DMS79 treated with DMSO at 0.1 percent for 48 hours (cell line): ENCODE measurements at regions not wholly inside any gene's neighbourhood (a gene's known extent, or its start where the extent isn't known, plus 50 kb on each side); places are given as distances from the start of the nearest gene placed in this dataset.
"Not testable (repeated sequence)": the region's sequence is repeated elsewhere in the genome, so short reads cannot be mapped to it uniquely, and the experiment has no call there.

Experiments
- DNase-seq: peaks from one replicate; lab custom pipeline; 2025; lab: John Stamatoyannopoulos, UW

DNA sequence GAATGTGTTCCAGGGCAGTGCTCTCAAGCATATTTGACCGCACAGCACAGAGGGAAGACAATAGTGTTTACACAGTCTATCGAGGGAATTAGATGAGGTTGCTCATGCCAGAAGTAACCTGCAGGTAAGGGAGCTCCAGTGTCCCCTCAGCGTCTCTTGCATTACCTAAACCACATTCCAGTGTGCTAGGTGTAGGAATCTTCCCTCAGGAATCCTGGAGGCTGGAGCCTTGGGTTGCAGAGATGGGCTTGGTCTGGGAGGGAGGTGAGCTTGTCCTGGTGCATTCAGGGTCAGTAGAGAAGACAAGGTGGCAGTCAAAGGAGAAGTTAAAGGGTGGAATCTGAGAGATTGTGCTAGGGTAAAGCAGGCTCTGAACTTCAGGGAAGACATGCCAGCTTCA lies 56.3 kb downstream of the SOX14 start:
- DNase-seq, result no peak

DNA sequence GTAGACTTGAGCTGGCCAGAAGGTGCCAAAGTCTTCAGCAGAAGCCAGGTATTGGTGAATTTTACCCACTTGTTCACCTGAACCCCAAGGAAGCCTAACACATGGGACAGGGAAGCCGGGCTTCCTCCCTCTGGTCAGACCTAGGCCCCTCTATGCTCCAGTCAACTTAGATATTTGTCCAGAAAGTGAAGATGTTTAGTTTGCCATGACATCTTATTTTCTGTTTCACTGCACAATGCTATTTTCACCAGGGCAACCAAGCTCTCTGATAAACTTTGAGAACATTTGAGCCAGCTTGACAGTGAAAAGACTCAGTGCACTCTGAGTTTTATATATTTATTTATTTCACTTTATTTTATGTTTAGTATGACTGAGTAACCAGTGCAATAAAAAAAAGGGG lies 71.0 kb downstream of the SOX14 start:
- no peak for DNase-seq

DNA sequence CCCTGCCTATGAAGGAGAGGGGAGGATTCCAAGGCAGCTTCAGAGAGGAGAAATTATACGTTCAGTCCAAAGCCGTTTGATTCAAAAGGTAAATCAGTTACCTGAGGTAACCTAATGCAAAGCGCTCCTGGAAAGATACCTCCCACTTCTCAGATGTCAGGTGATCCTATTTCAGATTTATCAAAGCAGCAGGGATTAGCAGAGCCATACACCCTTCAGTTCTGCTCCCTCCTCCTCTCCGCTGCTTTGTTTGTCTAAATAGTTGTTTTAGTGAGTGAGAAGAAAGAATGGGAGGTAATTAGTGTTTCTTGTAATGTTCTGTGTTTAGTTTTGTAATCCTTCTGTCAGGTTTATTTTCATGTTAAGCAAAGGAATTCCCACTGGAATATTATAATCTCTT lies 81.1 kb downstream of the SOX14 start:
- DNase-seq, result no peak

DNA sequence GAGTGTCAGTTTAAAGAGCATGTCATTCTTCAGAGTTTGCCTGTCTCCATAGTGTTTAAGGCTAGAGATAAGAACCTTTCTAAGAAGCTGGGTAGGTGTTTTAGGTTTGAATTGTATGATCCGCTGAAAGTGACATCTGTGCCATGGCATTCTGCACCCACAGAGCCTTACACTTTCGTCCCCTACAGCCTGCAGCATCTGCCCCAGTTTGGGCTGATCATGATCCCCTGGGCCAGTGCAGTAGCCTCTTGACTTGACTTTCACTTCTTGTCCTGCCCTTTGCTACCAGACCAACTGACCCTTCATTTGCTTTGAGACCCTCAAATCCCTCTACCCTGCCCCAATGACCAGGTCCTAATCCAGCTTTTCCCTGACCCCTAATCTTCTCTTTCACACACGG lies 81.6 kb downstream of the SOX14 start:
- no peak for DNase-seq

DNA sequence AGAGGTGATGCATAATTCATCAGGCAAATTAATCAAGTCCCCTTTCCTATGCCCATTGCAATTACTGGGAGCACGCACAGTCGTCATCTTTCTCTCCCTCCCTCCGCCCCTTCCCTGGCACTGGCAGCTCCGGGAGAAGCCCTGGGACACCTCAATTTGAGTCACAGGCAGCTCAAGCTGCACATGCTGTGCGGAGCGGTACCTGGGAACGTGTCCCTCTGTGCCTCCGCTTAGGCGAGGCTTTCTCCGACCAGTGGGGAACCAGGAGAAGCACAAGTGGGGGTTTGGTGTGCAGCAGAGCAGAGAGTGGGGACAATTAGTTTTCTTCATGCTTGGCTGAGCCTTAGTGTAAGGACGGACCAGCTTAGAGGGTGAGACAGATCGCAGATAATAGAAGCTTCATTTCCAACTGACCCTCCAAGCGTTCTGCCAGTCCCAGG lies 88.3 kb downstream of the SOX14 start:
- no peak for DNase-seq

DNA sequence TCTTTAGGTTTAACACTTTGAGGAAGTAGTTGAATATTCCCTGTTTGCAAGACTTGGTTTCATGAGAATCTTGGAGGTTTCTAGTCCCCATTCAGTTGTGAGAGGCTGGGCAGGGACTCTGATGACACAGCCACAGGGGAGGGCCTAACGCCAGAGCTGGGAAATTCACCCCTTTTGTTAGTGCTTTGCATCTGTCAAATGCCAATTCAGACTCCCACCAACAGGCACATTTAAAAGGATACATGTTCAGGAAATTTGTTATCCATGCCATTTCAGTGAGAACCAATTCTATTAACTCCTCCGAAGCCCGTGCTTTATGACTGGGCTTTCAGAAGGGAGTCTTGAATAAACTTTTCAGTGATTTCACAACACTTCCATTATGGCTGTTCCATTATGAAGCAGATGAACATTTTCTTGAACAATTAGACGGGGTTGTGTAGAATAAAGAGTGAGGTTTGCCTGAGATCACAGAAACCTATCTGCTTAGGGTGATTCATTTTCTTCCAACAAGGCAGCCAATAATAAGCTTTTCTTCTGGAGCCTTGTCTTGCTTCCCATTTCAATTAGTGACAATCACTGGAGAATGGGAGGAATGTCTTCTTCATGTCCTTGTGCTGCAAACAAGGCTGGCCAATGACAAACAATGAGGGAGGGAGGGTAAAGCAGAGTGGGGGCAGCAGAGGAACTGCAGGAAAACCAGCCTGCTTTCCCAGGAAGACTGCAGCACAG lies 90.6 kb downstream of the SOX14 start:
- DNase-seq, result no peak

DNA sequence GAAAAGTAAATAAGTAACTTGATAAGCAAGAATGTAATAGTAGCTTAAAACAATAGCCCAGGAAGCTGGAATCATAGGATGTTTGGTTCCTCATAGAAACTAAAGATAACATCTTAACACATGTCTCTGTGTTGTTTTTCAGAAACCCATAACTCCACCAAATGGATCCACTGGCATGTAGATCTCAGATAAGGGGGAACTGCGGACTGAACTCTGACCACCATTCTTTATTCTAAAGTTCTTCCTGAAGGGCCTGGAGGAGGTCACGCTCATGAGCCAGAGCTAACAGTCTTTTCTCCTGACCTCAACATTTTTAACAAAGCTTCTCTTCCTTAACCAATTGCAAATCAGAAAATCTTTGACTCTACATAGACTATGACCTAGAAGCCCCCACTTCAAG lies 101.9 kb downstream of the SOX14 start:
- no peak for DNase-seq

DNA sequence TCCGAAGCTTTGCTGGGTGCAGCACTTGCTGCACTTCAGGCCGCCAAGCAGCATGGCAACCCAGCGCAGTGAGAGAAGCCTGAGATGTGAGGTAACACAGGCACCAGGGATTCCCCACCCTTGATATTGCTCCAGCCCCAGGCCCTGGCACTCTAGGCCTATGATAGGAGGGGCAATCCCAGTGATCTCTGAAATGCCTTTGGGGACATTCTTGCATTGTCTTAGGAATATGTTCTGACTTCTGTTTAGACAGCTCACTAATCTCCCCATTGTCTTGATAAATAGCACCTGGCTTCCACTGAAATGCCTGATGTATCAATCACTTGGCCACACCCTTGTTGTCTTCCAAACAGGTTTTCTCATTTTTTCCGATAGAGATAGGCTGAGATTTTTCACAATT lies 102.8 kb downstream of the SOX14 start:
- no peak for DNase-seq

DNA sequence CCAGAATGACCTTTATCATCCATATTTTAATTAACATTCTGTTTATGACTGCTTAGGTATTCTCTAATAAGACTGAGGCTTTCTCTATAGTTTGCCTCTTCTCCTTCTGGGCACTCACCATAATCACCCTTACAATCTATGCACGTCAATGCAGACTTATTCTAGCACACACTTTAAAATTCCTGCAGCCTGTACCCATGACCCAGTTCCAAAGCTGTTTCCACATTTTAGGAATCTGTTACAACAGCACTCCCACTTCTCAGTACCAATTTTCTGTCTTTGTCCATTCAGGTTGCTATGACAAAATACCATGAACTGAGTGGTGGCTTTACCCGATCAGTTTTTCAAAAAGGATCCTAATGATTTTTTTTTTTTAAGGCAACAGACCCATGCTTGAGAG lies 103.5 kb downstream of the SOX14 start:
- DNase-seq, result no peak

DNA sequence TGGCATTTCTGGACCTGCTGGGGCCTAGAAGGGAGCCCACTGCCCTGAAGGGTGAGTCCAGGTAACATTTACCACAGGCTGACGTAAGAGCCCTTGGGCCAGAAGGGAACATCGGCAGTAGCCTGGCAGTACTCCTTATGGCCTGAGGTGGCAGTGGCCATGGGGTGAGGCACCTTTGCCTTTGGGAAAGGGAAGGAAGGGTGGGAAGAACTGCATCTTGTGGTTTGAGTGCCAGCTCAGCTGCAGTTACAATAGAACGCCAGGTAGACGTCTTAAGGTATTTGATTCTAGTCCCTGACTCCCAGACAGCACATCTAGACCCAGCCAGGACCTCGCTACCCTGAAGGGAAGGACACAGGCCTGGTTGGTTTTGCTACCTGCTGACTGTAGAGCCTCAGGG lies 104.9 kb downstream of the SOX14 start:
- DNase-seq, result no peak

DNA sequence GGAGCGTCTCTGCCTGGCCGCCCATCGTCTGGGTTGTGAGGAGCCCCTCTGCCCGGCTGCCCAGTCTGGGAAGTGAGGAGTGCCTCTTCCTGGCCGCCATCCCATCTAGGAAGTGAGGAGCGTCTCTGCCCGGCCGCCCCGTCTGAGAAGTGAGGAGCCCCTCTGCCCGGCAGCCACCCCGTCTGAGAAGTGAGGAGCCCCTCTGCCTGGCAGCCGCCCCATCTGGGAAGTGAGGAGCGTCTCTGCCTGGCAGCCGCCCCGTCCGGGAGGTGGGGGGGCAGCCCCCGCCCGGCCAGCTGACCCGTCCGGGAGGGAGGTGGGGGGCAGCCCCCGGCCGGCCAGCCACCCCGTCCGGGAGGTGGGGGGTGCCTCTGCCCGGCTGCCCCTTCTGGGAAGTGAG lies 108.5 kb downstream of the SOX14 start:
- not testable (repeated sequence) for DNase-seq

DNA sequence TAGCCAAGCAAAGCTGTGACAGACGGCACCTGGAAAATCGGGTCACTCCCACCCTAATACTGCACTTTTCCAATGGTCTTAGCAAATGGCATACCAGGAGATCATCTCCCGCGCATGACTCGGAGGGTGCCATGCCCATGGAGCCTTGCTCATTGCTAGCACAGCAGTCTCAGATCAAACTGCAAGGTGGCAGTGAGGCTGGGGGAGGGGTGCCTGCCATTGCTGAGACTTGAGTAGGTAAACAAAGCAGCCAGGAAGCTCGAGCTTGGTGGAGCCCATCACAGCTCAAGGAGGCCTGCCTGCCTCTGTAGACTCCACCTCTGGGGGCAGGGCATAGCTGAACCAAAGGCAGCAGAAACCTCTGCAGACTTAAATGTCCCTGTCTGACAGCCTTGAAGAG lies 113.1 kb upstream of the CLDN18 start:
- not testable (repeated sequence) for DNase-seq

DNA sequence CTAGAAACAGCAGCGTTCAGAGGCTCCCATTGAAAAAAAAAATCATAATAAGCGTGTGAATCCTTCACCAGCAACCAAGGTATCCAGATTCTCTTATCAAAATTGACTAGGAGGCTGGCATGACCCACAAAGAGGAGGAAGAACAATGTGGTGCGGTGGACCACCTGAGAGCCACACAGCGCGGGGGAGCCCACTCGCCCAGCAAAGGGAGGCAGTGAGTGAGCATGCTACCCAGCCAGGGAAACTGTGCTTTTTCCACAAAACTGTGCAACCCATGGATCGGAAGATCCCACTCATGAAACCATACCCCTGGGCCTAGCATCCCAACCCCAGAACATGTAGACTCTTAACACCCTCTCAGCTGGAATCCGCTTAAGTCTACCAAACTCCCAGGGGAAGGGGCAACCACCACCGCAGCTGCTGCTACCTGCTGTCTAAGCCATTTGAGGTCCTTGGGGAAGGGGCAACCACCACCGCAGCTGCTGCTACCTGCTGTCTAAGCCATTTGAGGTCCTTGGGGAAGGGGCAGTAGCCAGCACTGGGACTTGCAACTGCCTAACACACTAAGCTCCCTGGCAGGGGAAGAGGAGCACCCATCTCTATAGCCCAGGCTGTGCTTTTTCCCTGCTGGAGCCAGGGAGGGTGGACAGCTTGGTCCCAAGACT lies 102.8 kb upstream of the CLDN18 start:
- no peak for DNase-seq

DNA sequence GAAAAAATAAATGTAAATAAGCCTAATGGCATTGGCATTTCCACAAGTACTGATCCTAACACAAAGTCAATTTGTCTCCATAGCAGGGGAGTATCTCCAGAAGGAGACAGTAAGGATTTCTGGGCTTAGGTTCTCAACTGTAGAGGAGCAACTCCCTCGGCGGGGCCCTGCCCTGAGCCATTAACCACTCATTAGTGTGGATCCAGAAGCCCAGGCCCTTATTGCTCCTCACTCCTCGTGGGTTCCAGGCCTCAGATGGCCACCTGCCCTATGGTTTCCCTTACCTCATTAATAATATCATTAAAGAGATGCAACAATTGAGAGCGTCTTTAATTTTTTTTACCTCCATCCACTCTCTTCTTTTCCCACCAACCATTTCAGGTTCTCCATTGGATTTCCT lies 85.3 kb upstream of the CLDN18 start:
- DNase-seq, result no peak

DNA sequence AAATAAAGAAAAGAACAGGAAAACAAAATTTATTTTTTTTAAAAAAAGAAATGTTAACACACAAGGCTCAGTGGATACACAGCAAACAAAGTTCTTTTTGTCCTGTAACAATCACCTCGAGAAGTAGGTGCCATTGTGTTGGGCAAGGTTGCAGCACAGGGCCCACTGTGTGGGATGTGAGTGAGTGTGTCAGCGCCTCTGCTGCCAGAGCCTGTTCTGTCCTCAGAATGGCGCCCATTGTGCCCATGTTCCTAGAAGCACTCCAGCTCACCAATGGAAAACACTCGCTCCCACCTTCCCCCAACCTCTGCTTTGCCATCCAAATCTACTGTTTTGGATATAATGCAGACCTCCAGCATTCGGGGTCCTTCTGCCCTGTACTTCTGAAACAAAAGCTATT lies 84.9 kb upstream of the CLDN18 start:
- no peak for DNase-seq

DNA sequence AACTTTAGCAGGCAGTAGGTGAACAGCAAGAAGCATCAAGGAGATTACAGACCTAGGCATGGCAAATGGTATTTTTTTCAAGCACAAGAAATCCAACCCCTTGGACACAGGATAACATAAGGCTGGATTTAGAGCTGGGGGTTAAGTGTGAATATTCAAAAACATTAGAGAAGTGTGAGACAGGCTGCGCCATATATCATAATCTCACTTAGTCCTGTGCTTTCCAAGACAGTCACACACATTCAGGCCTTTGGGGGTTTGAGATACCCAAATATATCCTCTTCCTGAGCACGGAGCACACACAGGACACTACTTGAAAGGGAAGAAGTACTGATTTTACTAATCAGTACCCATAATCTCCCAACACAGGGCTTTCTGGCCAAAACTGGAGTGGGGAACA lies 83.0 kb upstream of the CLDN18 start:
- DNase-seq, result no peak

DNA sequence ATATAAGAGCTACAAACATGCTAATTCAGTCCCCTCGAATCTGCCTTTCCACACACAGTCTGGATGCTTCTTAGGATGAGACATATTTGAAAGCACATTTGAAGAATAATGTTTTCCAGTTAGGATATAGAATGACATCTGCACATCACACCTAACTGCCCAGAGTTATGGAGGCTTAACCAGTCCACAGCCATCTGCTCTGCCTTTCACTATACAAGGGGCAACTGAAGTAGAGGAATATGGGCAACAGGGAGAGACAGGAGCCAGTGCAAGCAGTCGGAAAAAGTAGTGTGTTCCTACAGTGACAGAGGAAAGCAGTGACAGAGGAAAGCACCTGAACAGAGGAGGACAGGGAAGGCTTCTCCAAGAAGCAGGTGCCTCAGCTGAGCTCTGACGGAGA lies 79.0 kb upstream of the CLDN18 start:
- DNase-seq, result no peak

DNA sequence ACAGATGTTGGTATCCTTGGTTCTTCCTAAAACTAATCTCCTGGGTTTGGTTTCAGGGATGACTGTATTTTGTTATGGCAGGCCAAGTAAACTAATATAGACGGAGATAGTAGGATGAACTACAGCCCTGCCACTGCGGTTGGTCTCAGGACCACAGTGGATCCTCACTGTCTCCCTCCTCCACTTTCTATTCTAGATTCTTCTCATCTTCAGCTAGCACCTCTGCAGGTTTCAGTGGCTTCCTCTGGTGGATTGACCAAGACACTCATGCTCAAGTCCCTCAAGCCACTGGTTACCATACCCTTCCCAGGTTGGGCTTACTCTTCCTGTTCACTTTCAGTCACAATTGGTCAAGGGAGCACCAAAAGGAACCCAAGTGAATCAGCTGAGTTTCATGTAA lies 71.1 kb upstream of the CLDN18 start:
- no peak for DNase-seq

DNA sequence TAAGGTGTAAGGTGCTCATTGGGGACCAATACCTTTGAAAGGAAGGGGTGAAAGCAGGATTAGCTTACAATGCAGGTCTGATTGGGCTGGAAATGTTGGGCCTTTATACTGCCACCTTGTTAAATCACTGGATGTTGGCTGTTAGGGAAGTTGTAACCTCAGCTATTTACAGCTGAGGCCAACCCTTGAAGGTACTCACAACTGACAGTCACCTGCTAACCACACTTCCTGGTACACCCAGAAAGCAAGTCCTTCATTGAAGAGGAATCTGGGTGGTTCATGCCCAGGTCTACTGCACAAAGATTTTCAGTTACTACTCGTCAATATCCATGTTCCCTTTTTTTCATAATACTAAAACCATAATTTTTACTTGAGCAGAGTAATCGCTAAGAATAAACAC lies 65.4 kb upstream of the CLDN18 start:
- DNase-seq, result no peak

DNA sequence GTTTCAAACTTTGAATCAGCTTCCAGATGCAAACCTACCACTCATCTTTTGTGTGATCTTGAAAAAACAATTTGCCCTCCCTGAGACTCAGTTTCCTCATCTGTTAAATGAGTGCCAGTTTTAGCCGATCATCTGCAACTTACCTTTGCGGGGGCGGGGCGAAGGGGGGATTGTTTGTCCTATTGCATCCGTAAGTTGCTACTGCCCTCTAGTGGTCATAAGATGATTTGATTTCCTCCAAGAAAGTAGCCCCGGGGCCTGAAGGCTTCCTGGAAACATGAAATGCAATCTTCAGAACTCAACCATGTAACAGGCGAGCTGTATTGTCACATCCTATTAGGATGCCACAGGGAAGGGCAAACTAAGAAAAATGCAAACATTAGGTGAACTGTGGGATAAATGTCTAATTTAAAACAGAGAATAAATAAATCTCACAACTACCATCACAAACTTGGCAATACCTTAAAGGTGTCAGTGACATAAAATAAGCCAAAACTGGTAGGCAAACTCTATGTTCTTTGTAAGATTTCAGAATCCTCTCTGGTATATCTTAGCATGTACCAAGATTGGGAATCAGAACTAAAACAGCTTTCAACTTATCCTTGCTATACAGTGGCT lies 63.5 kb upstream of the CLDN18 start:
- peak; percentile 33 for DNase-seq

DNA sequence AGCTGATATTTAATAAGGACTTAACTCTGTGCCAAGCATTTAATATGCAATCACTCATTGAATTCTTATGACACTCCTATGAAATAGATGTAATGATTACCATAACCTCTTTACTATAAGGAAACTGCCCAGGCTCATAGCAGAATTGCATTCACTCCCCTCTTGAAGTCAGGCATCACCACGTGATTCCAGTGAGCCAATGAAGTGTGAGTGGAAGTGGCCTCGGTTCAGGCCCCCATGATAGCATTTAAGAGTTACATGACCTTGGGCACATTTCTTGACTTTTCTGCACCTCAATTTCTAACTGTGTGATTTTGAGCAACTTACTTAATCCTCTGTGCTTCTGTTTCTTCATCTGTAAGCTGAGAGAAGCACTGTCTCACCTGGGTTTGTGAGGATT lies 62.8 kb upstream of the CLDN18 start:
- no peak for DNase-seq

DNA sequence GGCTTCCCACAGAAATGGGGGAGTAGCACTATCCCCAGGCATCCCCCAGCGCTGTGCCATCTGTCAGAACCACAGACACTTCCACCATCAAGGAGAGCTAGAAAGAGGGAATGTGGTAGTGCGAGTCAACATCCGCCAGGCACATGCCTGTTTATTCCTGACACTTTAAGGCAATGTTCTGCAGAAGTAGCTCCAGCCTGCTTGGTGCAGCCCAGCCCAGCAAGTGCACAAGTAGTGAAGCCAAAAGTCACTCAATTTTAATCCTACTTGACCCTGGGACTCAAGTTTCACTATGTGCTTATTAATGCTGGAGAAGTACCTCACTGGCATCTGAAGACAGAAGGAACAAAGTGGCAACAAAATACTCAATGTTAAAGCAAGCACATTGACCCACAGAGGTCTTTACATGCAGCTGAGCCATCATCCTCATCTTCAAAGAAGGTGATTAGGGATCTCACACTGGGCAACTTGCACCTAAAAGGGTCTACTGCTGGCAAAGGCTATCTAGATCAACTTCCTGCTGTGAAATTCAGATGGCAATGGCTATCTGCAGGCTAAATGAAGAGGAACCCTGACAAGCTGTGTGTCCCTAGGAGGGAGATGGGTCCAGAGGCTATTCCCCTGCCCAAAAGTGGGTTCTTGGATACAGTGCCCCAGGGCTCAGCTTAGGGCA lies 61.4 kb upstream of the CLDN18 start:
- DNase-seq, result no peak

DNA sequence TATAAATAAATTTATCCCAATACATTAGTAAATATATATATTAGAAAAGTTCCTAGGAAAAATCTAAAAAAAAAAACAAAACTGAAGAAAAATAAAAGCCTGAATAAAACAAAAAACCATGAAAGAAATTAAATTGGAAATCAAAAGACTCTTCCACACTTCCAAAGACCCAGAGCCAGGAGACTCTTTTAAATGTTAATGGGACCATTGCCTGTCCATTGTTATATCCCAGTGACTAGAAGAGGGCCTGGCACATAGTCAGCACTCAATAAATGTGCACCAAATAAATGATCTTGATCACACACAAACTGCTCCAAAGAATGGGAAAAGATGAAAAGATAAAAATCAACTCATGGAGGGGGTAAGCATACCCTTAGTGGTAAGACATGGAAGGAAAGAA lies 51.3 kb upstream of the CLDN18 start:
- no peak for DNase-seq
